Heart left ventricle (tissue), 16 donors: ENCODE measurements at regions not wholly inside any gene's neighbourhood (a gene's known extent, or its start where the extent isn't known, plus 50 kb on each side); places are given as distances from the start of the nearest gene placed in this dataset.

Source experiments
- ATAC-seq, 4 donors: fragments of 200-7000 bp; cut with Tn5 transposase; one replicate each; pipeline ENCODE4 v1.9.1; 2020 to 2022; ENCODE audit warnings: moderate library complexity in 4 of 4, mild to moderate bottlenecking in 3 of 4, moderate number of reproducible peaks in 1 of 4
- DNase-seq, 5 donors: peaks; one replicate each; pipeline ENCODE4 v3.0.0-alpha.2; 2020
- H3K27ac ChIP-seq, 12 donors: fragments of 200-600 bp; sonication (generic) in 4 of 12; one replicate each; pipeline versions ENCODE4 v1.5.0 to v1.8.0; 2016 to 2022; ENCODE audit warnings: mild to moderate bottlenecking in 2 of 12
- H3K27me3 ChIP-seq, 9 donors: fragments of 200-600 bp; sonication (generic) in 2 of 9; one replicate each; pipeline versions ENCODE4 v1.5.1 to v1.8.0; 2016 to 2022; ENCODE audit warnings: mild to moderate bottlenecking in 3 of 9
- H3K36me3 ChIP-seq, 9 donors: fragments of 200-600 bp; sonication (generic) in 2 of 9; one replicate each; pipeline versions ENCODE4 v1.5.0 to v1.8.0; 2018 to 2022; ENCODE audit warnings: mild to moderate bottlenecking in 2 of 9
- H3K4me1 ChIP-seq, 12 donors: fragments of 200-600 bp; sonication (generic) in 4 of 12; one replicate each; pipeline versions ENCODE4 v1.5.0 to v1.8.0; 2016 to 2022; ENCODE audit warnings: mild to moderate bottlenecking in 3 of 12
- H3K4me3 ChIP-seq, 12 donors: fragments of 200-600 bp; sonication (generic) in 4 of 12; one replicate each; pipeline versions ENCODE4 v1.5.0 to v1.8.0; 2017 to 2022; ENCODE audit warnings: mild to moderate bottlenecking in 9 of 12, moderate library complexity in 4 of 12
- H3K9me3 ChIP-seq, 12 donors: fragments of 200-600 bp; sonication (generic) in 4 of 12; one replicate each; pipeline versions ENCODE4 v1.5.0 to v1.8.0; 2016 to 2022; ENCODE audit warnings: mild to moderate bottlenecking in 1 of 12
- POLR2A ChIP-seq, 2 donors: fragments of 450-650 bp; IDR thresholded peaks; one replicate each; pipeline ENCODE4 v1.6.1; 2017; ENCODE audit warnings: antibody characterized with exemption in 2 of 2, mild to moderate bottlenecking in 2 of 2, moderate library complexity in 2 of 2
- WGBS, 4 donors: extraction: QIAGEN DNeasy Blood & Tissue Kit in 2 of 4; methylation state at CpG; one replicate each; pipeline versions ENCODE4 v1.1.5 to v1.1.7; 2013 to 2018; 5-methylcytosine and 5-hydroxymethylcytosine counted together
- intact Hi-C, 10 donors: fragments of 100-400 bp; cut with DNase I; formaldehyde crosslinking; loops; one replicate each; pipeline versions ENCODE4 v1.11.1 to v1.14.2; 2022
- TF ChIP-seq, protein P1 (sequence below), 12 donors: fragments of 200-600 bp; sonication (generic) in 4 of 12; IDR thresholded peaks; one replicate each; pipeline versions ENCODE4 v1.5.0 to v1.8.0; 2018 to 2022; ENCODE audit warnings: antibody characterized with exemption in 12 of 12, mild to moderate bottlenecking in 5 of 12
- donor health status: ischemic (EF 13 %, LVEDD 7.1; RV severe dilation, severe dysfunction).
- donor health status: healthy with polysubstance abuse.
- donor health status: DM: no; HTN: yes; CAD: no.
- donor health status: DM: no; HTN: no; CAD: no.
- donor health status: ischemic (EF 25% LVEDD 6.9; RV normal size, moderate dysfunction).
- donor health status: ischemic (EF 25% LVEDD 5.7; RV mildly dilated, moderate dysfunction).
- donor health status: healthy.
- donor health status: DM: yes; HTN: yes; CAD: no.
- donor health status: ischemic (EF 35%, LVEDD 5.7; RV mildly dilated, moderate dysfunction).
- donor health status: nonischemic (EF 11% LVEDD 7.7; RV severe dilation, severe dysfunction).
- donor health status: DM: yes; HTN: yes; CAD: no.
- donor health status: PGD.
- donor health status: ischemic (EF 29% LVEDD 5.4; RV normal size, mild dysfunction).
- donor health status: nonischemic (EF 23%, LVEDD 6.1; RV moderate dilation, normal function).

GRCh38 chr4:30153427-30153826 is 566.7 kb upstream of the PCDH7 start:
- intact Hi-C loops, result no loop called here
- no peak for TF ChIP-seq POLR2A (IDR thresholded peaks at IDR 0.05)
- TF ChIP-seq, protein P1, sequence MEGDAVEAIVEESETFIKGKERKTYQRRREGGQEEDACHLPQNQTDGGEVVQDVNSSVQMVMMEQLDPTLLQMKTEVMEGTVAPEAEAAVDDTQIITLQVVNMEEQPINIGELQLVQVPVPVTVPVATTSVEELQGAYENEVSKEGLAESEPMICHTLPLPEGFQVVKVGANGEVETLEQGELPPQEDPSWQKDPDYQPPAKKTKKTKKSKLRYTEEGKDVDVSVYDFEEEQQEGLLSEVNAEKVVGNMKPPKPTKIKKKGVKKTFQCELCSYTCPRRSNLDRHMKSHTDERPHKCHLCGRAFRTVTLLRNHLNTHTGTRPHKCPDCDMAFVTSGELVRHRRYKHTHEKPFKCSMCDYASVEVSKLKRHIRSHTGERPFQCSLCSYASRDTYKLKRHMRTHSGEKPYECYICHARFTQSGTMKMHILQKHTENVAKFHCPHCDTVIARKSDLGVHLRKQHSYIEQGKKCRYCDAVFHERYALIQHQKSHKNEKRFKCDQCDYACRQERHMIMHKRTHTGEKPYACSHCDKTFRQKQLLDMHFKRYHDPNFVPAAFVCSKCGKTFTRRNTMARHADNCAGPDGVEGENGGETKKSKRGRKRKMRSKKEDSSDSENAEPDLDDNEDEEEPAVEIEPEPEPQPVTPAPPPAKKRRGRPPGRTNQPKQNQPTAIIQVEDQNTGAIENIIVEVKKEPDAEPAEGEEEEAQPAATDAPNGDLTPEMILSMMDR (IDR thresholded peaks at IDR 0.05), result no peak
- Histone ChIP-seq H3K36me3 (no peaks in the 10 kb centered on the region), H3K27me3 (no peaks in the 10 kb centered on the region), H3K27ac (no peak overlapping the region), H3K9me3 (peaks cover 0 to 6% (median 0%) of the 10 kb centered on the region in 12 donors), H3K4me3 (no peak overlapping the region), H3K4me1 (no peaks in the 10 kb centered on the region)
- WGBS, 4 donors, result 29 to 100% (median 76%) methylated on average over 1 to 2 of the region's 2 CpGs
- no peak for ATAC-seq
- DNase-seq, result peak in 1 of 5 donors; percentile 16

DNA sequence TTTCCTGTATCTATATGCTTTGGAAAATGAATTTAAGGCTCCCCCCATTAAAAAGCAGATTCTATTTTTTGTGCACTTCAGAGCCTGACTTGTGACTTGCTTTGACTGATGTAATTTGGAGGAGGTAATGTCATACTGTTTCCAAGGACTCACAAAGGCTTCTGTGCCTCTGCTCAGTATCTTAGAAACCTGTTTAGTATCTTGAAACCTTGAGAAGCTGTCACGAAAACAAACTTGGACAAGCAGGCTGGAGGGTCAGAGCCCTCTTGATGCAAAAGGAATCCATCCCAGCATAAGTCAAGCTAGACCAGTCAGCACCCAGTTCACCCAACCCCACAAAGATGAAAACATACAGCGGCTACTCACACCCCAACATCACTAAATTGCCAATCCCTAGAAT is 560.0 kb upstream of the PCDH7 start:
- Histone ChIP-seq H3K27me3 (no peaks in the 10 kb centered on the region), H3K4me1 (no peaks in the 10 kb centered on the region), H3K36me3 (no peaks in the 10 kb centered on the region), H3K4me3 (no peak overlapping the region), H3K27ac (no peak overlapping the region), H3K9me3 (peaks cover 0 to 4% (median 0%) of the 10 kb centered on the region in 12 donors)
- ATAC-seq (no peak), DNase-seq (no peak)
- 47 to 57% (median 50%) methylated on average over 2 of the region's 2 CpGs for WGBS, 4 donors
- TF ChIP-seq, protein P1 (IDR thresholded peaks at IDR 0.05), result no peak
- no peak for TF ChIP-seq POLR2A (IDR thresholded peaks at IDR 0.05)
- intact Hi-C loops, result no loop called here

DNA sequence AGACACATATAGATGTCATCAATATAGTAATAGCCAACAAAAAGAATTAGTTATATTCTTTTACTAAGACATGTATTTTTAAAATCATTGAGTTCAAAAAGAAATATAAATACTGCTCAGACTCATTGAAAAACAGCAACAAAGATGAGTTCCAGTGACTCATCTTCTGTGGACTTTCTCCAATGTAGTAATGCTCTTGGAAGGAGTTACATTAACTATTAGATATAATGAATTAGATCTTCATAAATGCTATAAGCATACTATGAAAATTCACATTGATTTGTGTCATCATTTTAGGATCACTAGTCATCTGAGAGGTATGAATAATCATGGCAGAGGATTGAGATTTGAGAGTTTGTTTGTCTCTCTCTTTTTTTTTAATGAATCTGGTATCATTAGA is 547.8 kb upstream of the PCDH7 start:
- TF ChIP-seq, protein P1 (IDR thresholded peaks at IDR 0.05), result no peak
- no peak for TF ChIP-seq POLR2A (IDR thresholded peaks at IDR 0.05)
- no peaks in the 10 kb centered on the region for H3K9me3 ChIP-seq
- intact Hi-C loops, result no loop called here
- ATAC-seq (no peak), DNase-seq (no peak)
- no peak overlapping the region for H3K27ac ChIP-seq
- no peak overlapping the region for H3K4me3 ChIP-seq
- no peaks in the 10 kb centered on the region for H3K4me1 ChIP-seq
- H3K36me3 ChIP-seq, result no peaks in the 10 kb centered on the region
- H3K27me3 ChIP-seq, result no peaks in the 10 kb centered on the region

- WGBS, 4 donors, result 87 to 92% (median 89%) methylated on average over 4 of the region's 4 CpGs
- Histone ChIP-seq H3K4me1 (no peaks in the 10 kb centered on the region), H3K27ac (no peak overlapping the region), H3K4me3 (no peak overlapping the region), H3K36me3 (no peaks in the 10 kb centered on the region), H3K9me3 (peaks cover 0 to 5% (median 0%) of the 10 kb centered on the region in 12 donors), H3K27me3 (no peaks in the 10 kb centered on the region)
- ATAC-seq (no peak), DNase-seq (no peak)
- TF ChIP-seq POLR2A (IDR thresholded peaks at IDR 0.05), result no peak
- TF ChIP-seq, protein P1 (IDR thresholded peaks at IDR 0.05), result no peak
- intact Hi-C loops, result no loop called here
Measured at GRCh38 chr4:30181512-30181911, 538.7 kb upstream of the PCDH7 start.
